ENCODE measurements at regions not wholly inside any gene's neighbourhood (a gene's known extent, or its start where the extent isn't known, plus 50 kb on each side); places are given as distances from the start of the nearest gene placed in this dataset.

GRCh38 chr12:60874091-60874490 is 1278.3 kb downstream of the SLC16A7 start:
- no peak overlapping the region for H3K4me2 ChIP-seq (ENCODE audit: unreplicated experiment)
- no peaks in the 10 kb centered on the region for H3K4me1 ChIP-seq (ENCODE audit: insufficient read depth)
- in situ Hi-C loops (cut with MboI), result no loop called here
- no peaks in the 10 kb centered on the region for H3K9me3 ChIP-seq (ENCODE audit: low read depth)
- H3K4me3 ChIP-seq, result no peak overlapping the region
- no peaks in the 10 kb centered on the region for H3K9me2 ChIP-seq (ENCODE audit: insufficient read depth)
- H3K27ac ChIP-seq, result no peak overlapping the region
- H3K27me3 ChIP-seq (replicated peaks; ENCODE audit: insufficient read depth), result no peaks in the 10 kb centered on the region
- no peak for DNase-seq
- no peak overlapping the region for H2AFZ ChIP-seq
- no peaks in the 10 kb centered on the region for H3K79me2 ChIP-seq (ENCODE audit: insufficient read depth)
- no peaks in the 10 kb centered on the region for H3K36me3 ChIP-seq (ENCODE audit: low read depth)
- H3F3A ChIP-seq (ENCODE audit: insufficient read depth), result no peaks in the 10 kb centered on the region
- no peaks in the 10 kb centered on the region for H4K20me1 ChIP-seq (ENCODE audit: insufficient read depth)
- no peak for TF ChIP-seq EZH2 (IDR thresholded peaks at IDR 0.05; ENCODE audit: insufficient read depth, poor library complexity, severe bottlenecking)
- TF ChIP-seq EZH2phosphoT487 (IDR thresholded peaks at IDR 0.05; ENCODE audit: insufficient read depth, low read depth), result no peak
- H3K9ac ChIP-seq, result no peak overlapping the region

- no peak for DNase-seq
- 42 to 46% methylated on average over 2 of the region's 2 CpGs for WGBS, 2 experiments (ENCODE audit: low coverage in 1 of 2, low lambda C conversion rate in 2 of 2, missing lambda C conversion rate in 2 of 2)
- H3K4me2 ChIP-seq (ENCODE audit: unreplicated experiment), result no peak overlapping the region
- no peak overlapping the region for H2AFZ ChIP-seq
- H3K79me2 ChIP-seq (ENCODE audit: insufficient read depth), result no peaks in the 10 kb centered on the region
- no peaks in the 10 kb centered on the region for H3K9me2 ChIP-seq (ENCODE audit: insufficient read depth)
- no peaks in the 10 kb centered on the region for H4K20me1 ChIP-seq (ENCODE audit: insufficient read depth)
- H3K27me3 ChIP-seq (replicated peaks; ENCODE audit: insufficient read depth), result no peaks in the 10 kb centered on the region
- no peak overlapping the region for H3K4me3 ChIP-seq
- no peaks in the 10 kb centered on the region for H3K9me3 ChIP-seq (ENCODE audit: low read depth)
- H3F3A ChIP-seq (ENCODE audit: insufficient read depth), result no peaks in the 10 kb centered on the region
- TF ChIP-seq EZH2 (IDR thresholded peaks at IDR 0.05; ENCODE audit: insufficient read depth, poor library complexity, severe bottlenecking) (no peak), EZH2phosphoT487 (IDR thresholded peaks at IDR 0.05; ENCODE audit: insufficient read depth, low read depth) (no peak)
- H3K4me1 ChIP-seq (ENCODE audit: insufficient read depth), result no peaks in the 10 kb centered on the region
- no peak overlapping the region for H3K9ac ChIP-seq
- no peak overlapping the region for H3K27ac ChIP-seq
- H3K36me3 ChIP-seq (ENCODE audit: low read depth), result no peaks in the 10 kb centered on the region
- in situ Hi-C loops (cut with MboI), result no loop called here
Measured at GRCh38 chr12:60920841-60921495, 1325.1 kb downstream of the SLC16A7 start.

GRCh38 chr12:60921541-60921940 is 1325.7 kb downstream of the SLC16A7 start:
- DNase-seq, result no peak
- in situ Hi-C loops (cut with MboI), result no loop called here
- no peak overlapping the region for H3K4me3 ChIP-seq
- H3K36me3 ChIP-seq (ENCODE audit: low read depth), result no peaks in the 10 kb centered on the region
- H4K20me1 ChIP-seq (ENCODE audit: insufficient read depth), result no peaks in the 10 kb centered on the region
- TF ChIP-seq EZH2phosphoT487 (IDR thresholded peaks at IDR 0.05; ENCODE audit: insufficient read depth, low read depth) (no peak), EZH2 (IDR thresholded peaks at IDR 0.05; ENCODE audit: insufficient read depth, poor library complexity, severe bottlenecking) (no peak)
- no peak overlapping the region for H3K9ac ChIP-seq
- no peak overlapping the region for H3K4me2 ChIP-seq (ENCODE audit: unreplicated experiment)
- no peaks in the 10 kb centered on the region for H3K27me3 ChIP-seq (replicated peaks; ENCODE audit: insufficient read depth)
- no peaks in the 10 kb centered on the region for H3K79me2 ChIP-seq (ENCODE audit: insufficient read depth)
- no peak overlapping the region for H3K27ac ChIP-seq
- H3K9me3 ChIP-seq (ENCODE audit: low read depth), result no peaks in the 10 kb centered on the region
- H3K4me1 ChIP-seq (ENCODE audit: insufficient read depth), result no peaks in the 10 kb centered on the region
- no peaks in the 10 kb centered on the region for H3K9me2 ChIP-seq (ENCODE audit: insufficient read depth)
- no peaks in the 10 kb centered on the region for H3F3A ChIP-seq (ENCODE audit: insufficient read depth)
- 27 to 29% methylated on average over 4 of the region's 4 CpGs for WGBS, 2 experiments (ENCODE audit: low coverage in 1 of 2, low lambda C conversion rate in 2 of 2, missing lambda C conversion rate in 2 of 2)
- no peak overlapping the region for H2AFZ ChIP-seq

GRCh38 chr12:60926256-60926655 is 1330.4 kb downstream of the SLC16A7 start:
- in situ Hi-C loops (cut with MboI), result no loop called here

GRCh38 chr12:60930151-60930550 is 1330.1 kb upstream of the USP15 start:
- TF ChIP-seq EZH2phosphoT487 (IDR thresholded peaks at IDR 0.05; ENCODE audit: insufficient read depth, low read depth) (no peak), EZH2 (IDR thresholded peaks at IDR 0.05; ENCODE audit: insufficient read depth, poor library complexity, severe bottlenecking) (no peak)
- no peak overlapping the region for H3K27ac ChIP-seq
- in situ Hi-C loops (cut with MboI), result no loop called here

More at GRCh38 chr12:60926256-60926655, 1330.4 kb downstream of the SLC16A7 start:
- Histone ChIP-seq H3K27me3 (replicated peaks; ENCODE audit: insufficient read depth) (no peaks in the 10 kb centered on the region), H4K20me1 (ENCODE audit: insufficient read depth) (no peaks in the 10 kb centered on the region), H3K79me2 (ENCODE audit: insufficient read depth) (no peaks in the 10 kb centered on the region), H2AFZ (no peak overlapping the region), H3K36me3 (ENCODE audit: low read depth) (no peaks in the 10 kb centered on the region), H3K27ac (no peak overlapping the region), H3K9ac (no peak overlapping the region), H3K9me3 (ENCODE audit: low read depth) (no peaks in the 10 kb centered on the region), H3K4me2 (ENCODE audit: unreplicated experiment) (no peak overlapping the region), H3K9me2 (ENCODE audit: insufficient read depth) (no peaks in the 10 kb centered on the region), H3K4me3 (no peak overlapping the region), H3K4me1 (ENCODE audit: insufficient read depth) (no peaks in the 10 kb centered on the region), H3F3A (ENCODE audit: insufficient read depth) (no peaks in the 10 kb centered on the region)
- TF ChIP-seq EZH2 (IDR thresholded peaks at IDR 0.05; ENCODE audit: insufficient read depth, poor library complexity, severe bottlenecking) (no peak), EZH2phosphoT487 (IDR thresholded peaks at IDR 0.05; ENCODE audit: insufficient read depth, low read depth) (no peak)
- DNase-seq, result no peak
- 6 to 11% methylated on average over 1 of the region's 1 CpG for WGBS, 2 experiments (ENCODE audit: low coverage in 1 of 2, low lambda C conversion rate in 2 of 2, missing lambda C conversion rate in 2 of 2)

More at GRCh38 chr12:60930151-60930550, 1330.1 kb upstream of the USP15 start:
- Histone ChIP-seq H3K79me2 (ENCODE audit: insufficient read depth) (no peaks in the 10 kb centered on the region), H3K4me1 (ENCODE audit: insufficient read depth) (no peaks in the 10 kb centered on the region), H3K4me3 (no peak overlapping the region), H3K9me2 (ENCODE audit: insufficient read depth) (no peaks in the 10 kb centered on the region), H2AFZ (no peak overlapping the region), H3K4me2 (ENCODE audit: unreplicated experiment) (no peak overlapping the region), H3K9me3 (ENCODE audit: low read depth) (peaks cover 9% of the 10 kb centered on the region), H3K27me3 (replicated peaks; ENCODE audit: insufficient read depth) (no peaks in the 10 kb centered on the region), H4K20me1 (ENCODE audit: insufficient read depth) (no peaks in the 10 kb centered on the region), H3K9ac (no peak overlapping the region), H3F3A (ENCODE audit: insufficient read depth) (no peaks in the 10 kb centered on the region), H3K36me3 (ENCODE audit: low read depth) (no peaks in the 10 kb centered on the region)
- DNase-seq, result no peak
